HG02884 (cell line): ENCODE measurements at regions not wholly inside any gene's neighbourhood (a gene's known extent, or its start where the extent isn't known, plus 50 kb on each side); places are given as distances from the start of the nearest gene placed in this dataset.
A peak's percentile ranks its signal among the peaks of the same experiment; 100 is the strongest.

ENCODE experiments used
- ATAC-seq: cut with Tn5 transposase; IDR thresholded peaks from one replicate; pipeline ENCODE4 v1.9.1; 2021; ENCODE audit warnings: mild to moderate bottlenecking, moderate library complexity; ENCODE audit not compliant: unreplicated experiment

DNA sequence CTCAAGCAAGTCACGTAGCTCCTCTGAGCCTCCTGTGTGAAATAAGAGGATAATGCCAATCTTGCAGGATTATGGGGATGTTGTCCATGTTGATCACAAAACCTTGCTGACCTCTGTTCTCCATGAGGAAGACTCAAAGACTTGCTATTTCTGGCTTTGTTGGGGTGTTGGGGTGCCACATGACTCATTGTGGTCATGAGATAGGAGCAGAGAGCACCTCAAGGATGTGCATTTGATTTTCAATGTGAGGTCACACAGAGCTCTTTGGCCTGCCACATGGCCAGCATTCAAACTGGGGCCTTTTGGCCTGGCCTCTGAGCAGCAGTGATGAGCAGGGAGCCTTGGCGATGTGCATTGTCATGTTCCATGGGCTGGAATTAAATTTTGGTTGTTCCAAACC lies 380.3 kb downstream of the GADD45G start:
- ATAC-seq, result no peak

DNA sequence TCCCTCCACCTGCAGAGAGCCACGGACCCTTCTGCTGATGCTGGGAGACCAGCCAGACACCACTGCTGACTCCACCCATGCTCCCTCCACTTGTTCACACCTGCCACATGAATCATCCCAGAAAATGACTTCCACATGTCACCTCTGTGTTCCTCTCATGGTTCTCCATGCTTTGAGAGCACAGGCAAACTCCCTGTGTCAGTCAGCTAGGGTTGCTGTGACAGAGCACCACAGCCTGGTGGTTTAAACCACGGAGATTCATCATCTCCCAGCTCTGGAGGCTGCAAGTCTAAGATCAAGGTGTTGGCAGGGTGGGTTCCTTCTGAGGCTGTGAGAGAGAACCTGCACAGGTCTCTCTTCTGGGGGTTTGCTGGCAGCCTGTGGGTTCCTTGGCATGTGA lies 381.4 kb downstream of the GADD45G start:
- ATAC-seq, result no peak

DNA sequence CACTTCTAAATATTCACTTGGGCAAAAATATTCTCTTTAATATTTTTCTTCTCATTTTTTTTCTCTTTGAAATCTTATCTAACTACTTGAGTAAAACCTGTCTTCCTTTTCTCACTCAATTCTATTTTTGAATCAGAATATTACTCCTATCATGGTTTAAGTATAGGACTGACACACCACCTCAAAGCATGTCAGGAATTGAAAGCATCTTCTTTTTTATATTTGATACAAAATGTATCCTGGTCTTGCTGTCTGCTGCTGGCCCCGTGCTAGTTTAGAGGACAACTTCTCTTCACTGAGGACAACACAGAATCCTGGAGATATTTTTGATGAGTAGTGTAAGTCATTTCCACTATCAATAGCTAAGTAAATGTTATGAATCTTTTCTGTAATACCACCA lies 383.6 kb downstream of the GADD45G start:
- ATAC-seq, result no peak

DNA sequence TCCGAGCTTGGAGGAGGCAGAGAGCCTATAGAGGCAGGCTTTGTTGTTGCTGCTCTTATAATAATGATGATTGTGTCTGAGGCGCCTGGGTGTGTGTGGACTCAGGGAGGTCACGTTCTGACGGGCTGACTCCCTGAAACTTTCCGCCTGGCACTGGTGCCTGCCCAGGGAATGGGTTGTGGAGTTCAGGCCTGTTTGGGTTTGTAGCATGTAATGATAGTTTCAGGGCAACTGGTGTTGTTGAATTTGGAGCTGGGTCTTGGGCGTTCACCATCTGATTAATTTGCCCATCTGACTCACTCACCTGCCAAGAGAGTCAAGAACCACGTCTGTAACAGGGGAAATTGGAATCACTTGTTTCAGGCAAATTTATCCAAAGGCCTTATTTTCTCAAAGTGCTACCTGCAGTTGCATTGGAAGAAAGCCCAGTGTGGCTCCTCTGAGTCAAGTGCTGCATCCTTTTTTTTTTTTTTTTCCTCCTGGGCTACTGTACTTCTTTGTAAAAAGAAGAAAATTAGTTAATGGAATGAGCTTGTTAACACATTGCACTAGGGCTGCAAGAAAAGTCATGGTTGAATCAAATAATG lies 386.5 kb downstream of the GADD45G start:
- no peak for ATAC-seq

DNA sequence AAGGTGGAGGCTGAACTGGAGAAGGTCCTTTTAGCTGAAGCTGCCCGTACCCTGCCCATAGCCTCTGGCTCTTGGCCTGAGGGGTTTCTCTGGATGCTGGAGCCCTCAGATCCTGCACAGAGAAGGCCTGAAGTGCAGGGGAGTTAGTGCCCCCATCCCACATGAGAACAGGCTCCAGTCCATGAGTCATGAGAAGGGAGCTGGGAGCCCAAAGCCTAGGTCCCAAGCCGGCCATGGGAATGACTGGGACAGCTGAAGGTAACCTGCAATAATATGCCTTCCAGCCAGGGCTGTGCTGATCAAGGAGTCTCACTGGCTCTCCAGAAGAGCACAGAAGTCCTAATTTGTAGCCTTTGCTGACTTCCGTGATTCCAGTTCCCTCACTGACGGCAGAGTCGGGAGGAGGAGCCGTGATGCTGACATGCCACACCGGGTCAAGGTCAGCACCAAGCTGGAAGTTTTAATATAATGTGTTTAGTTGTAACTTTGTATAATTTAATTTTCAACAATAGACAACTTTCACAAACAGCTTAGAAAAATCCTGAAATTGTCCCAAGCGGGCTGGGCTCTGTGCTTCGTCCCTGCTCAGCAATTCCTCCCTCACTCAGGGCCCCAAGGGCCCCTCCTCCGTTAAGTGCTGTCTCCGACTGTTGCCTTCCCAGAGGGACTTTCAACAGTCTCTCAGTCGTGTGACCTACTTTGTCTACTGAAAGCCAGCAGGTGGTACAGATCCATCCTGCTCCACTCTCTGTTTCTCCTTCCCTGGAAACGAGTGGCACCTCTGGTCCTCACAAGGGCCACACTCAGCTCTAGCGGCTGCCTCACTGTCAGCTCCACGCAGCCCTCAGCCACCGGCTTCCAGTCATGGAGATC lies 387.8 kb downstream of the GADD45G start:
- ATAC-seq, result no peak

DNA sequence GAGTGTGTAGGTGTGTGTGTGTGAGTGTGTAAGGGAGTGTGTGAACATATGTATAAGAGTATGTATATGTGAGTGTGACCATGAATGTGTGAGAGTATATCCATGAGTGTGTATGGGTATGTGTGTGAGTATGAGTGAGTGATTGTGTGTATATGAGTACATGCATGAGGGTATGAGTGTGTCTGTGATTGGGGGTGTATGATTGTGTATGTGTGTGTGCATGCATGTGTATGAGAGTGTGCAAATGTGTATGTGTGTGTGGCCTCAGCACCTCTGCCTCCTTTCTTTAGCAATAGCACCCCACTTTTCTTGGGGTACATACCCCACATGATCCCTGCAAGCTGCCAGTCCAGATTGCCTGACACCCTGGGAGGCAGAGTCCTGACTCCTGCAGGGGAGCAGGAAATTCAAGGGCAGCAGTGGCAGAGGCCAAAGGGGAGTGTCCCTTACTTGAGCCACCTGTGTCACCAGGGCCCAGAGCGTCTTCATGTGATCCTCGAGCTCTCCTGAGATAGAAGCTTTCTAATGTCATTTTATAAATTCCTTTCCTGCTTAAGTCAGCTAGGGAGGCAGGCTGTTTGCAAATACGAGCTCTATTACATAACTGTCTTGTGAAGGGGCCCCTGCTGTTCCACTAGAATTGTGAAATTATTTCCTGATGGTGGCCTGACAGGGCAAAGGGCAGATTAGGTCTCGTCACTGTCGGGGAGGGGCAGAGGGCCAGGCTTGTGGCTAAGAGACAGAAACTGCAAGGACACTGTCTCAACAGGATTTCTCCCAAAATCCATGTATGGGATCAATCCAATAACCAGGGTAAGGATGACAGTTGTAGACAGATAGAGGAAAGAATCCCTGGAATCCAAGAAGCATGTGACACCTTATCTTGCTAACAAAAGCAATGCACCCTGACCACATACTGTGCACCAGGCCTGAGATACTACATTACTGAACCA lies 389.1 kb downstream of the GADD45G start:
- ATAC-seq, result no peak

DNA sequence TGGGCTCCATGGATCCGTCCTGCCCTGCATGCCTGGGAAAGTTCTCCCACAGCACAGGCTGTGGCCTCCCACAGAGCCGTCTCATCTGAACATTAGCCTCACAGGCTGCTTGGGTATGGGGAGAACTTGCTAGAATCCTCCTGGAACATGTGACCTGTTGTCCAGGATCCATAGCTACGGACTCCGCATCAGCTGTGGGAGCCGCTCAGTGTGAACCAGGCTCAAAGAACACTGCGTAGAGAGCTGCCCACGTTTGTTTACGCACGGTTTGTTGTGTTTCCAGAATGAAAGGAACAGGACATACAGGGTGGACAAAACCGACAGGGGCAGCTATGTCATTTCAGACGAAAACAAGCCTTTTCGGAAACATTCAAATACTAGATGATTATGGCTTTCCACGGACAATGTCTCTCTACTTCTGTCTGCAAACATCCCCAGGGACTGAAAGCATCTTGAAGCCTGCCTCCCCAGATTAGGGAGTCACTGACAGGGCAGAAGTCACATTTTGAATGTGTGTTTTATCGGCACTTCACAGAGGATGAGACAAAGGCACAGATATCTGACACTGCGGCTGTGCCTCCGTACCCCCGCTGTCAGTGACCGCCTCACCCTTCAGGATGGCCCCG lies 390.3 kb downstream of the GADD45G start:
- no peak for ATAC-seq

DNA sequence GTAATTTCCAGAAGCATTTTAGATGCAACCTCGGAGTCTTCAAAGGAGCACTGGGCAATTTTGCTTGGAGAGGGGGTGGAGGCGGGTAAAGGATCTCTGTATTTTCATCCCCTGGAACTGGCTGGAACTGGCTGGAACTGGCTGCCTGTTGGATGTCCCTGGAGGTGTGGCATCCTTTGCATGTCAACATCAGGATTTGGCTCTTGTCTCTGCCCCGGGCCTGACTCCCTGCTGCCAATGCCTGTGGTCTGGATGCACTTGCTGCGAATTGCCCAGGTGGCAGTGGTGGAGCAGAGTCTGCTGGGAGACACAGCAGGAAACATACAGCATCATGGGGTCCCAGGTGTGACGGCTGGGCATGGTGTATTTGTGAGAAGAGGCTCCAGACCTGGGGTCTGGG lies 391.3 kb downstream of the GADD45G start:
- no peak for ATAC-seq

DNA sequence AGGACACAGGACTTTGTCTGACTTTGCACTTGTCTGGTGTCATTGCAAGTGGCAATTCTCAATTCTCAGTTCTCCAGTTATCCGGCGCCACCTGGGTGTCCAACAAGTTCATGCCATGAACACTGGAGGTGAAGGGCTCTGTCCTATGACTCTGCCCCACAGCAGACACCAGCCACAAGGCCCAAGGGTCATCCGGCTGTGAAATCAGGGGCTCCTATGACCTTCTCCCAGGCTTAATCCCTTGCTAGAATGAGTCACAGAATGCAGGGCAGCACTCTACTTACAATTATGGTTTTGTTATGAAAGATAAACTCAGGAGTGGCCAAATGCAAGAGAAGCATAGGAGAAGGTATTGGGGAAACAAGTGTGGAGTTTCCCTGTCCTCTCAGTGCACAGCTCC lies 392.0 kb downstream of the GADD45G start:
- ATAC-seq, result no peak

DNA sequence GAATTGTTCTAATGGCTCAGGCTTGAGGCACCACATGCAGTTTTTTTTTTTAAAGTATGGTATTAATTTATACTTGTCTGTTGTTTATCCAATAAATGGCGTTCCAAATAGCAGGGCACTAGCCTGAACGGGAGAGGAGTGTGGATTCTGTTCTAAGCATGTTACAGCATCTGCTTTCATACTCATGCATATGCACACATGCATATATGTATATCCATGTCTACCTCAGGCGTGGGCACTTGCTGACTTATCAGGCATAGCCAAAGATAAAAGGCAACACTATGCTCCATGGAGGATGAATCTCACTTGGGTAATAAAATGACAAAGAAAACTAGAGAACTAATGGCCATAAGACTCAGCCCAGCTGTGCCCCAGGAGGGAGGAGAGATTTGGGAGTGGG lies 393.8 kb downstream of the GADD45G start:
- ATAC-seq, result no peak

DNA sequence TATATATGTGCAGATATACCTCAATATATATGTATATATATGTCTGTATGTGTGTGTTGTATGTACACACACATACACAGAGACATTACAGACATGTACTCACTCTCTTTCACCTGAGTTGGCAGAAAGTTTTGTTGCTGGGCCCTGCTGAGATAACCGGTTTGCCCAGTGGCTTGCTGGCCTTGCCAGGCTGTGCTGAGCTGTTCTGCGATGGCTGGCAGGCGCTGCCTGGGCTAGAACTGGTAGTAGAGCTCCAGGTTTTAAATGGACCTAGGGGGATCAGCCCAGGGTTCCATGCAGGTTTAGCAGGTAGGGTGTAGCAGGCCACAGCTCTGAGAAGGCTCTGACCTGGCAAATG lies 394.3 kb downstream of the GADD45G start:
- no peak for ATAC-seq

DNA sequence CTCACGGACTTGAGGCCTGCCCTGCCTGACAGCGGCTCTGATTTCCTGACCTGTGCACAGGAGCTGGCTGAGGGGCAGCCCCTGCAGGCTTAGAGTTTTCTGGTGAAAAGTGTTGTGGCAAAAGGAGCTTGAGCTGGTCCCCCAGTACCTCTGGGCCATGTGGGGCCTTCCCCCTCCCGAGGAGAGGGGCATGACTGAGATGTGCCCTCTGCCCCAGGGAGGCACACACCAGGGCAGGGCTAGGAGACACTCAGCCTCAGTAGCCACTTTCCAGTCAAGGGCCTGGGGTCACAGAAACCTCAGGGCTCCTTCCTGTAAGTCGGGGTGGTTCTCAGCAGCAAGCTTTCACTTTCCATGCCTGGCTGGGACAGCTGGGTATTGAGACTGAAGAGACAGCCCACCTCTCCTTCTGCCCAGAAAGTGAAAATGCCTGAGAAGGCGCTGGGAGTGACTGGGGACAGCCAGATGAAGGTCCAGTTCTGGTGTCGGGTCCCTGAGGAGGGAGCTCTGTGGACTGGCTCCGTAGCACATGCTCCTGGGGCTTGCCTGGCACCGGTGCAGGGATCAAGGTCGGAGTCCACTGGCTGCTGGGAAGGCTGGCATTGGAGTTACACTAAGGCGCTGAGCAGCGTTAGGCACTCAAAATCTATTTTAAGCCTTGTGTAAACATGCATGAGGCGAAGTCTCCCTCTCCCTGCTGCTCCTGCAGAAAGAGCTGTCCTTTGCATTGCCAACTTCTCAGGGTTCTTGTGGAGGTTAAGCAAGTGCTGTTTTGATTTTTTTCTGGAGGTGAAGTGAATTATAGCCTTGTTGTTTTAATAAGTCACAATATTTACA lies 394.9 kb downstream of the GADD45G start:
- ATAC-seq, result peak; percentile 97

DNA sequence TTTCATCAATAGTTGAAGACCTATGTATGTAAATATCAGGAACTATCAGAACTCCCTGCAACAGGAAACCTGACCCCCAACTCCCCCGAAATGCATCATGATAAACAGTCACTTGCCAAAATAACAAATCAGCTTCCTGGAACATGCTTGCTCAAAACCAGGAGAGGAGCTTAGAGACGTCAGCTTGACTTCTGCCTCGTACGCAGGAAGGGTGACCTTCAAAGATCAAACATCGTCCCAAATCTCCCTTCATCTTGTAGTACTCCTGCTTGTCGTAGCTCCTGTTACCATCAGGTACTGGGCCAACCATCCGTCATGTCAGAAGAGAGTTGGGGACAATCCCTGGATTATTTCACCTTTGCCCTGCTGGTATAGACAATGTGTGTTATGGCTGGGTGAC lies 396.1 kb downstream of the GADD45G start:
- no peak for ATAC-seq

DNA sequence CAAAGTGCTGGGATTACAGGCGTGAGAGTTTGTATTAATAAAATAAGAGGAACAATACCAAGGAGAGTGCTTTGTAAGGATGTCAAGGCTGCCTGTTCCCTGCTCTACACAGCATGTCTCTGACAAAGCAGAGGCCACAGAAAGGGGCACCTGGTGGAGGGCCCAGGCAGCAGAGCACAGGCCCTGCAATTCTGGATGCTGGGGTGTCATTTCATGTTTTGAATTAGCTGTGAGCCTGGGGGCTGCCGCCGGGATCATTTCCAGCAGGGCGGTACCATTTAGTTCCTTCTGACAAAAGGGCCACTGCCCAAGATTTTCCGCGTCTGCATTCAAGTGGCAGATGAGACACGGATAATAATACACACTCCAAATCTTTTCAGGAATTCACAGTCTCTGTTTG lies 396.9 kb downstream of the GADD45G start:
- ATAC-seq, result no peak

DNA sequence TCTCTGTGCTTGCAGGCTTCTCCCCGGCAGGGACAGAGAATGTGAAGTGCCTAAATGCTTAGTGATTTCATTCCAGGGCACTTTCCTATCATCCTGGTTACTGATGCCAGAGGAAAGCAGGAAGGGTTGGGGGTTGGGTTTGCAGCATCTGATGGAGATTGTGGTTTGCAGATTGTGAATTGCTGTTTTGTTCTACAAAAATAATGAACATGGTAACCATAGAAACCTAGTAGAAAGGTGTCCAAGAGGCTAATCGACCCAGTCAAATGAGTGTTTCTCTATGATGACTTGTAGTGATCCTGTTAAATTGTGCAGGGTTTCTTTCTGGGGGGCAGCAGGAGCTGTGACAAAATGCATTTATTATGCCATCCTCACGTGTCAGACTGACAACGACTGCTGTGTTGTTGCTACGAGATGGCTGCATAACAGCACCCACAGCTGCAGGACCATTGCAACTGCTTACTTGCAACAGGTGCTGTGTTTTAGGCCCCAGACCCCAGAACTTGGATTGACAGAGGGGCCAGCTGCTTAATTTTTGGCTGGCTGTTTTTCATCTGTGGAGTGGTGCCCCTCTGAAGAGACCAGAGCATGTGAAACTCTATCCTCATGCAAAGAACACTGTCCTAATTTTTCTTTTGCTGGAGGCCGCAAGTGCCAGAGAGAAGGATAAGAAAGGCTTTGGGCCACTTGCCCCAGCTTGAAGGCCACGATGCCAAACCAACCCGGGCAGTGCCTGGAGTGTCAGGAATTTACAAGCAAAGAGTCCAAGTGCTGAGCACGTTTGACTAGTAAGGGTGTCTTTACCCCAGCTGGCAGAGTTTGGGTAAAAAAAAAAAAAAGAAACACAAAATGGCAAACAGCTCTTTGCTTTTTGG lies 397.8 kb downstream of the GADD45G start:
- no peak for ATAC-seq

DNA sequence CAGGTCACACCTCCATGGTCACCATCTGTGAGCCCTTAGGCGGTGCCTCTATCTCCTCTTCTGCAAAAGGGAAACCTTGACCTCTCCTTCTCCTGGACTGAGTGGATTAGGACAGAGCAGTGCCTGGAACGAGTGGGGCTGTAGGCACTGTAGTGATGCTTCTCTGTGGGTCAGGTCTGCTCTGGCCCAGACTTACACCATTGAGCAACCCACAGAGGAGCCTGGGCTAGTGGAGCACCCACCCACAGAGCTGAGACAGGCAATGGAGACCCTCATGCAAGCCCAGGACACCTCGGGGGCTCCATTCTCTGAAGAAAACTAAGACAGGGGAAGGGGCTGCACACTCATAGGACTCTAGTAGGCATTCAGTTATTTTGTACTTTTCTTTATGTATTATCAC lies 400.6 kb downstream of the GADD45G start:
- ATAC-seq, result no peak

DNA sequence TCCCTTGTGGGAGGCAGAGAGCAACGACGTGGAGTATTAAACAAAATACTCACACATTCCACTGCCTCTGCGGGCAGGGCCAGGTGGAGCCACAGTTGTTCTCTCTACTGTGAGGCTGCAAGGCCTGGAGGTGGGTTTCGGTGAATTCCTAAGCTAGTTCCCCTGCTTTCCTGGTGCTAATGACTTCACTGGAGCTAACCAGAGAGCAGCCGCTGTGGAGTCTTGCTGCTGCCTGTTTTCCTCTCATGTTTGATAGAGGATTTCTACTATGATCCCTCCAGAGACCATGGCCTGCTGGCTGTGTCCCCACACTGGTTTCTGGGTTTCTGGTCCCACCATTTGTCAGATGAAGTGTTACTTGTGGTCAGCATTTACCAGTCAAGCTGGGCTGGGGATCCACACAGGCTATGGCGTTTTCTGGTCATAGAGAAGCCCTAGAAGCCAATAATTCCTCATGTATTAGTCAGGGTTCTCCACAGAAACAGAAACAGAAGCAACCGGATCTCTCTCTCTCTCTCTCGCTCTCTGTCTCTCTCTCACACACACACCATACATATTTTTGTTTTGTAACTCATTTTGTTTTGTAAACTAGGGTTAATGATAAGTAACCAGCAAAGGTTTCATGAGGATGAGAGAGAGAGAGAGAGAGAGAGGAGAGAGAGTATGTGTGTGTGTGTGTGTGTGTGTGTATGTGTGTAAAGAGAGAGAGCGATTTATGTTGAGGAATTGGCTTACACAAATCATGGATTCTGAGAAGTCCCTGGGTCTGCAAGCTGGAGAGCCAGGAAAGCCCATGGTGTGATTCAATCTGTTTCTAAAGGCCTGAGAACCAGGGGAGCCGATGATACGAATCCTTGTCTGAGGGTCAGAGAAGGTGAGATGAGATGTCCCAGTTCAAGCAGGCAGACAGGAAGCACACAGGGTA lies 403.0 kb downstream of the GADD45G start:
- no peak for ATAC-seq

DNA sequence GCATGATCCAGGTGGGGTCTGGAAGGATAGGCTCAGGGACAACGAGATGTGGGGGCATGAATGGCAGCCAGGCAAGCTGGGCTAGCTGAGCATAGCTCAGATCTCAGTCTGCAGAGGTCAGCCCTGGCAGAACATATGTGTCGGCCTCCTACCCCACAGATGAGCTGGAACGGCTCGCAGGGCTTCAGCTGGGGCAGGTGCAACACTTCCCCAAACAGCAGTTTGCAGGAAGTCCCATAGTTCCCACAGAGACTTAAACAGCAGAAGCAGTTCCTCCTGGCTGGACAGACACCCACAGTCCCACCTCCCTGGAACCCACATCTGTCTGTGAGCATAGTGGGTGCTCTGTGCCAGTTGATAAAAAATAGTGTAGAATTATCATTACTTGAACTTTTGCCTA lies 404.6 kb downstream of the GADD45G start:
- ATAC-seq, result no peak
